Suprapubic skin (tissue), 4 donors: ENCODE measurements at regions not wholly inside any gene's neighbourhood (a gene's known extent, or its start where the extent isn't known, plus 50 kb on each side); places are given as distances from the start of the nearest gene placed in this dataset.

ENCODE experiments used
- EP300 ChIP-seq: sonication (generic); formaldehyde crosslinking; IDR thresholded peaks from one replicate; pipeline ENCODE4 v1.6.1; 2017; ENCODE audit warnings: antibody characterized with exemption
- POLR2AphosphoS5 ChIP-seq, 3 donors: sonication (generic); formaldehyde crosslinking; IDR thresholded peaks; one replicate each; pipeline ENCODE4 v1.6.1; 2017; ENCODE audit warnings: antibody characterized with exemption in 3 of 3
- TF ChIP-seq, protein P1 (sequence below), 2 donors: fragments of 200-600 bp in 1 of 2; fragments of 450-650 bp in 1 of 2; sonication (generic) in 1 of 2; IDR thresholded peaks; one replicate each; pipeline ENCODE4 v1.5.1; 2016 to 2019; ENCODE audit warnings: antibody characterized with exemption in 2 of 2, mild to moderate bottlenecking in 1 of 2, moderate library complexity in 1 of 2

DNA sequence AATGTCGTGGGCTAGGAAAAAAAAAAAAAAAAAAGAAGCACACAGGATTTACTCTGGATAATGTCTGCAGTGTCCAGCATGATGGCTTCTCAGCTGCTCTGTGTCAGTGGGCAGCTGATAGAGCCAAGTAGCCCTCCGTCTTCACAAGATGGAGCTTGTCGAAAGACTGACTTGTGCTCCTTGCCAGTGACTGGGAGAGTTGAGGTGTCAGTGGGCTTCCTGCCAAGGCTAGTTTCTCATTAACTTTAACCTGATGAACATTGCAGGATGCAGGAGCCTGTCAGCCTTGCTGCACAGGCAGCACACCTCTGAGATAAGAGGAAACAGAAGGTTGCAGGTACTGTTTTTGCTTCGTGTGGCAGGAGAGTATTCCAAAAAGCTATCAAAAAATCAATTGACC is 171.4 kb upstream of the SGCD start:
- TF ChIP-seq EP300 (no peak), POLR2AphosphoS5 (IDR thresholded peaks at IDR 0.05) (no peak)
- TF ChIP-seq, protein P1, sequence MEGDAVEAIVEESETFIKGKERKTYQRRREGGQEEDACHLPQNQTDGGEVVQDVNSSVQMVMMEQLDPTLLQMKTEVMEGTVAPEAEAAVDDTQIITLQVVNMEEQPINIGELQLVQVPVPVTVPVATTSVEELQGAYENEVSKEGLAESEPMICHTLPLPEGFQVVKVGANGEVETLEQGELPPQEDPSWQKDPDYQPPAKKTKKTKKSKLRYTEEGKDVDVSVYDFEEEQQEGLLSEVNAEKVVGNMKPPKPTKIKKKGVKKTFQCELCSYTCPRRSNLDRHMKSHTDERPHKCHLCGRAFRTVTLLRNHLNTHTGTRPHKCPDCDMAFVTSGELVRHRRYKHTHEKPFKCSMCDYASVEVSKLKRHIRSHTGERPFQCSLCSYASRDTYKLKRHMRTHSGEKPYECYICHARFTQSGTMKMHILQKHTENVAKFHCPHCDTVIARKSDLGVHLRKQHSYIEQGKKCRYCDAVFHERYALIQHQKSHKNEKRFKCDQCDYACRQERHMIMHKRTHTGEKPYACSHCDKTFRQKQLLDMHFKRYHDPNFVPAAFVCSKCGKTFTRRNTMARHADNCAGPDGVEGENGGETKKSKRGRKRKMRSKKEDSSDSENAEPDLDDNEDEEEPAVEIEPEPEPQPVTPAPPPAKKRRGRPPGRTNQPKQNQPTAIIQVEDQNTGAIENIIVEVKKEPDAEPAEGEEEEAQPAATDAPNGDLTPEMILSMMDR (IDR thresholded peaks at IDR 0.05) = no peak
